ENCODE measurements at regions not wholly inside any gene's neighbourhood (a gene's known extent, or its start where the extent isn't known, plus 50 kb on each side); places are given as distances from the start of the nearest gene placed in this dataset.

DNA sequence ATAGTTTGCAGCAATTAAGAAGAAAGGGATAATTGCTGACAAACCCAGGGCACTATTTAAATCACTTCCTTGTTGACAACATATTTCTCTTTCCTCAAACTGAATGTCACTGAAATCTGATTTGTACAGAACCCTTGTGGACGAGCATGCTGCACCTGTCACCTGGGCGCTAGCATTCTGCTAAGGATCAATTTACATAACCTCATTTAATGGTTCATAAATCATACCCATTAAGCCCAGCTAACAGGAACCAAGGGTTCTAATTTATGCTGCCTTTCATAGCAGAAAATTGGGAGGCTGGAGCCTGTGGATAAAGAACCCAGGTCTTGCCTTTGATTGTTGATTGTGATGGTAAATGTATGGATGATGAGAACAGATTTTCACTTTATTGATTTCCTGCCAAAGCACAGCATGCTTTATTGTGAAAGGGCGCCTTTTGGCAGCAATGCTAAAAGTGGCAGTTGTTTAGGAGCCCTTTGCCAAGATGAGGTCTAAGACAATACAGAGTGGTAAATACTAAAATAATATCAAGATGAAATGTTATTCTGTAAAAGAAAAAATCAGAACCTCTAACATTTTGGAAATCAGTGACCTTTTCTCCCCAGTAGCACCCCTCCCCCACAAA, 95.4 kb downstream of the NKX2-1 start:
- TF ChIP-seq, protein P1, sequence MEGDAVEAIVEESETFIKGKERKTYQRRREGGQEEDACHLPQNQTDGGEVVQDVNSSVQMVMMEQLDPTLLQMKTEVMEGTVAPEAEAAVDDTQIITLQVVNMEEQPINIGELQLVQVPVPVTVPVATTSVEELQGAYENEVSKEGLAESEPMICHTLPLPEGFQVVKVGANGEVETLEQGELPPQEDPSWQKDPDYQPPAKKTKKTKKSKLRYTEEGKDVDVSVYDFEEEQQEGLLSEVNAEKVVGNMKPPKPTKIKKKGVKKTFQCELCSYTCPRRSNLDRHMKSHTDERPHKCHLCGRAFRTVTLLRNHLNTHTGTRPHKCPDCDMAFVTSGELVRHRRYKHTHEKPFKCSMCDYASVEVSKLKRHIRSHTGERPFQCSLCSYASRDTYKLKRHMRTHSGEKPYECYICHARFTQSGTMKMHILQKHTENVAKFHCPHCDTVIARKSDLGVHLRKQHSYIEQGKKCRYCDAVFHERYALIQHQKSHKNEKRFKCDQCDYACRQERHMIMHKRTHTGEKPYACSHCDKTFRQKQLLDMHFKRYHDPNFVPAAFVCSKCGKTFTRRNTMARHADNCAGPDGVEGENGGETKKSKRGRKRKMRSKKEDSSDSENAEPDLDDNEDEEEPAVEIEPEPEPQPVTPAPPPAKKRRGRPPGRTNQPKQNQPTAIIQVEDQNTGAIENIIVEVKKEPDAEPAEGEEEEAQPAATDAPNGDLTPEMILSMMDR (IDR thresholded peaks at IDR 0.05; ENCODE audit: extremely low read depth in 1 of 2, insufficient read depth in 1 of 2, low read depth in 1 of 2, low read length in 2 of 2) = no peak
- TF ChIP-seq POLR2AphosphoS5 (IDR thresholded peaks at IDR 0.05; ENCODE audit: insufficient read depth, low read depth, low read length) = no peak
- no peak for TF ChIP-seq MYC (IDR thresholded peaks at IDR 0.05; ENCODE audit: low read depth, low read length)
- TF ChIP-seq POLR2A (IDR thresholded peaks at IDR 0.05; ENCODE audit: low read depth, low read length) = no peak
- no peak for TF ChIP-seq JUN (IDR thresholded peaks at IDR 0.05; ENCODE audit: borderline replicate concordance, insufficient read depth, insufficient read length, low read depth)

Measured in endothelial cell of umbilical vein (primary cell).